IMR-90 (cell line): ENCODE measurements at regions not wholly inside any gene's neighbourhood (a gene's known extent, or its start where the extent isn't known, plus 50 kb on each side); places are given as distances from the start of the nearest gene placed in this dataset.

Experiments
- ATAC-seq: fragments of 200-7000 bp; cut with Tn5 transposase; 2 replicates; pipeline ENCODE4 v1.9.1; 2020; ENCODE audit warnings: low read depth, mild to moderate bottlenecking, moderate library complexity
- BruUV-seq: library from RNA; stranded (reverse); fragments of 400-500 nt; replicated peaks from 2 replicates; lab custom pipeline; 2021; lab: Mats Ljungman, UMichigan
- CTCF ChIA-PET: fragments of 300-600 bp; formaldehyde crosslinking; extraction: SDS; loops from one replicate; lab custom pipeline; 2021; ENCODE audit warnings: antibody characterized with exemption; lab: Yijun Ruan, JAX
- POLR2A ChIA-PET: fragments of 300-600 bp; sonication (Branson Sonifier 250); formaldehyde crosslinking; loops from one replicate; lab custom pipeline; 2022; ENCODE audit warnings: antibody characterized with exemption; ENCODE audit not compliant: unreplicated experiment; lab: Charles Lee
- DNase-seq: peaks from one replicate; pipeline ENCODE4 v3.0.0; 2013
- H2AFZ ChIP-seq: replicated peaks from 2 replicates; pipeline ENCODE3; 2013; ENCODE audit warnings: low read length, mild to moderate bottlenecking; ENCODE audit not compliant: poor library complexity
- H2AK5ac ChIP-seq: 2 replicates; pipeline ENCODE4 v1.6.1; 2013; ENCODE audit warnings: low read depth, low read length, inconsistent platforms
- H2AK9ac ChIP-seq: replicated peaks from 2 replicates; pipeline ENCODE3; 2013; ENCODE audit warnings: mild to moderate bottlenecking, low read depth, low read length, moderate library complexity; ENCODE audit not compliant: poor library complexity
- H2BK120ac ChIP-seq: 2 replicates; pipeline ENCODE4 v1.6.1; 2013; ENCODE audit warnings: low read depth, low read length, inconsistent platforms
- H2BK15ac ChIP-seq: 3 replicates; pipeline ENCODE4 v1.6.1; 2013; ENCODE audit warnings: low read depth, low read length, inconsistent platforms
- H2BK20ac ChIP-seq: 2 replicates; pipeline ENCODE4 v1.6.1; 2013; ENCODE audit warnings: low read depth, mild to moderate bottlenecking, inconsistent platforms, low read length, moderate library complexity
- H2BK5ac ChIP-seq: 2 replicates; pipeline ENCODE4 v1.6.1; 2013; ENCODE audit warnings: mild to moderate bottlenecking, low read depth, low read length, inconsistent platforms; ENCODE audit not compliant: poor library complexity, severe bottlenecking
- H3K14ac ChIP-seq: replicated peaks from 2 replicates; pipeline ENCODE4 v1.6.1; 2013; ENCODE audit warnings: low read depth, low read length, inconsistent platforms
- H3K18ac ChIP-seq: 2 replicates; pipeline ENCODE4 v1.6.1; 2013; ENCODE audit warnings: low read depth, low read length, control low read depth
- H3K23ac ChIP-seq: 2 replicates; pipeline ENCODE4 v1.6.1; 2013; ENCODE audit warnings: low read depth, low read length, inconsistent platforms
- H3K27ac ChIP-seq: 2 replicates; pipeline ENCODE4 v1.5.1; 2013; ENCODE audit warnings: mild to moderate bottlenecking, control low read depth, low read length; ENCODE audit not compliant: insufficient read depth
- H3K27me3 ChIP-seq: 2 replicates; pipeline ENCODE4 v1.6.1; 2013; ENCODE audit warnings: low read length; ENCODE audit not compliant: control insufficient read depth, insufficient read depth
- H3K36me3 ChIP-seq: 2 replicates; pipeline ENCODE4 v1.6.1; 2013; ENCODE audit warnings: low read length, mixed read lengths; ENCODE audit not compliant: control insufficient read depth, insufficient read depth
- H3K4ac ChIP-seq: 2 replicates; pipeline ENCODE4 v1.6.1; 2013; ENCODE audit warnings: low read depth, low read length, inconsistent platforms
- H3K4me1 ChIP-seq: 2 replicates; pipeline ENCODE4 v1.6.1; 2013; ENCODE audit warnings: low read length, mixed read lengths; ENCODE audit not compliant: control insufficient read depth, insufficient read depth
- H3K4me2 ChIP-seq: 2 replicates; pipeline ENCODE4 v1.6.1; 2013; ENCODE audit warnings: low read depth, mild to moderate bottlenecking, control low read depth, low read length, moderate library complexity
- H3K4me3 ChIP-seq: 2 replicates; pipeline ENCODE4 v1.5.1; 2013; ENCODE audit warnings: low read depth, mild to moderate bottlenecking, control low read depth, low read length, moderate library complexity; ENCODE audit not compliant: insufficient read depth
- H3K56ac ChIP-seq: 2 replicates; pipeline ENCODE4 v1.6.1; 2013; ENCODE audit warnings: low read length, inconsistent platforms; ENCODE audit not compliant: insufficient read depth; ENCODE audit errors: extremely low read depth
- H3K79me1 ChIP-seq, 2 experiments: 2 replicates each; pipeline ENCODE4 v1.6.1; 2013; ENCODE audit warnings: low read length in 2 of 2, inconsistent platforms in 1 of 2, low read depth in 1 of 2
- H3K9ac ChIP-seq: 2 replicates; pipeline ENCODE4 v1.6.1; 2013; ENCODE audit warnings: low read depth, low read length, control low read depth
- H3K9me1 ChIP-seq: 2 replicates; pipeline ENCODE4 v1.6.1; 2013; ENCODE audit warnings: low read length, inconsistent platforms; ENCODE audit not compliant: insufficient read depth
- H3K9me3 ChIP-seq: 2 replicates; pipeline ENCODE4 v1.6.1; 2013; ENCODE audit warnings: low read length; ENCODE audit not compliant: control insufficient read depth, insufficient read depth
- H4K20me1 ChIP-seq: 2 replicates; pipeline ENCODE4 v1.6.1; 2013; ENCODE audit warnings: low read length, inconsistent platforms; ENCODE audit not compliant: insufficient read depth
- H4K5ac ChIP-seq: 2 replicates; pipeline ENCODE4 v1.6.1; 2013; ENCODE audit warnings: mild to moderate bottlenecking, low read depth, low read length, control low read depth
- H4K8ac ChIP-seq, 2 experiments: 2 replicates each; pipeline ENCODE4 v1.6.1; 2013; ENCODE audit warnings: low read depth in 2 of 2, low read length in 2 of 2, control low read depth in 1 of 2, inconsistent platforms in 1 of 2
- H4K91ac ChIP-seq: 2 replicates; pipeline ENCODE4 v1.6.1; 2013; ENCODE audit warnings: low read depth, low read length, inconsistent platforms; ENCODE audit not compliant: insufficient read depth
- BHLHE40 ChIP-seq: fragments of 150-350 bp; IDR thresholded peaks from 2 replicates; pipeline ENCODE4 v1.6.1; 2016; ENCODE audit warnings: mild to moderate bottlenecking, low read depth, low read length
- CTCF ChIP-seq: conservative IDR thresholded peaks from 2 replicates; pipeline ENCODE4 v1.5.1; 2012; ENCODE audit warnings: mild to moderate bottlenecking, low read depth, low read length, improper control_type of control experiment
- MAZ ChIP-seq: IDR thresholded peaks from 2 replicates; pipeline ENCODE4 v1.6.1; 2012; ENCODE audit warnings: low read depth, mild to moderate bottlenecking, low read length, improper control_type of control experiment, moderate library complexity, borderline replicate concordance
- NFE2L2 ChIP-seq: fragments of 150-350 bp; IDR thresholded peaks from 2 replicates; pipeline ENCODE4 v1.6.1; 2016; ENCODE audit warnings: low read depth, mild to moderate bottlenecking, low read length
- POLR2A ChIP-seq: IDR thresholded peaks from 2 replicates; pipeline ENCODE4 v1.6.1; 2012; ENCODE audit warnings: mild to moderate bottlenecking, low read depth, low read length
- RAD21 ChIP-seq: IDR thresholded peaks from 2 replicates; pipeline ENCODE4 v1.6.1; 2012; ENCODE audit warnings: low read length, improper control_type of control experiment
- SMC3 ChIP-seq: fragments of 150-350 bp; IDR thresholded peaks from 2 replicates; pipeline ENCODE4 v1.6.1; 2016; ENCODE audit warnings: low read depth, mild to moderate bottlenecking, antibody characterized with exemption, low read length, moderate library complexity
- WGBS, 2 experiments: methylation state at CpG; one replicate each; pipeline versions ENCODE4 v1.1.5 to v1.1.7; 2013; ENCODE audit warnings: missing lambda C conversion rate in 2 of 2; ENCODE audit not compliant: insufficient read length in 1 of 2; ENCODE audit errors: extremely low coverage in 2 of 2; 5-methylcytosine and 5-hydroxymethylcytosine counted together
- dilution Hi-C: fragments of 300-500 bp; cut with HindIII; formaldehyde crosslinking; loops from one replicate; pipeline ENCODE4 v1.14.3; 2018; ENCODE audit warnings: low sequenced_read_pairs; ENCODE audit not compliant: unreplicated experiment
- in situ Hi-C: fragments of 300-500 bp; cut with MboI; formaldehyde crosslinking; loops from 3 replicates; pipeline ENCODE4 v1.14.3; 2019; ENCODE audit warnings: low sequenced_read_pairs, inconsistent platforms, mixed read lengths
- intact Hi-C: fragments of 100-400 bp; cut with micrococcal nuclease; formaldehyde crosslinking; loops from 2 replicates; pipeline ENCODE4 v1.10.0; 2022

- H2AK9ac ChIP-seq, result no peak overlapping the region
- H3K18ac ChIP-seq, result no peak overlapping the region
- H3K9me1 ChIP-seq, result no peaks in the 10 kb centered on the region
- CTCF ChIA-PET, result interaction anchor here (0.5 to 1.4 kb wide), 2 partner anchors 46 to 82 kb away, joined by 3 read pairs; no protein-coding TSS in a partner anchor
- intact Hi-C loops, result no loop called here
- no peak overlapping the region for H3K4me2 ChIP-seq
- WGBS, 2 experiments, result no CpG with 5 or more reads among the region's 2 CpGs
- H3K27ac ChIP-seq, result no peak overlapping the region
- POLR2A ChIA-PET, result no interaction called here
- H3K27me3 ChIP-seq, result peaks cover 11% of the 10 kb centered on the region
- TF ChIP-seq MAZ, result no peak
- no peak for TF ChIP-seq BHLHE40
- no peak for TF ChIP-seq POLR2A
- TF ChIP-seq RAD21, result no peak
- no peak for TF ChIP-seq CTCF
- TF ChIP-seq NFE2L2, result no peak
- TF ChIP-seq SMC3, result no peak
- H3K4me3 ChIP-seq, result no peak overlapping the region
- no peak overlapping the region for H3K23ac ChIP-seq
- H2BK120ac ChIP-seq, result no peak overlapping the region
- no peak overlapping the region for H4K8ac ChIP-seq
- dilution Hi-C loops, result no loop called here
- no peak for ATAC-seq
- no peaks in the 10 kb centered on the region for H3K36me3 ChIP-seq
- H3K14ac ChIP-seq, result no peak overlapping the region
- no peaks in the 10 kb centered on the region for H3K4me1 ChIP-seq
- no peaks in the 10 kb centered on the region for H3K79me1 ChIP-seq
- in situ Hi-C loops, result no loop called here
- H3K4ac ChIP-seq, result no peak overlapping the region
- no peak overlapping the region for H2AK5ac ChIP-seq
- no peak overlapping the region for H3K56ac ChIP-seq
- no peak overlapping the region for H3K9ac ChIP-seq
- no peak overlapping the region for H4K91ac ChIP-seq
- DNase-seq, result no peak
- H2BK15ac ChIP-seq, result no peak overlapping the region
- no peak overlapping the region for H4K5ac ChIP-seq
- H3K9me3 ChIP-seq, result no peaks in the 10 kb centered on the region
- no peak overlapping the region for H2BK20ac ChIP-seq
- H2AFZ ChIP-seq, result no peak overlapping the region
- H4K20me1 ChIP-seq, result no peaks in the 10 kb centered on the region
- BruUV-seq, result no TSS peak
- no peak overlapping the region for H2BK5ac ChIP-seq
Observed at GRCh38 chr5:159660401-159660800, 255.9 kb upstream of the ADRA1B start.
